Activated CD8-positive, alpha-beta memory T cell treated with anti-CD3 and anti-CD28 coated beads, Interleukin-2, amount 50 U/mL, for 1 hour (primary cell): ENCODE measurements at regions not wholly inside any gene's neighbourhood (a gene's known extent, or its start where the extent isn't known, plus 50 kb on each side); places are given as distances from the start of the nearest gene placed in this dataset.

Source experiments
- DNase-seq: peaks from one replicate; pipeline ENCODE4 v3.0.0-alpha.2; 2020; ENCODE audit errors: extremely low read depth

DNA sequence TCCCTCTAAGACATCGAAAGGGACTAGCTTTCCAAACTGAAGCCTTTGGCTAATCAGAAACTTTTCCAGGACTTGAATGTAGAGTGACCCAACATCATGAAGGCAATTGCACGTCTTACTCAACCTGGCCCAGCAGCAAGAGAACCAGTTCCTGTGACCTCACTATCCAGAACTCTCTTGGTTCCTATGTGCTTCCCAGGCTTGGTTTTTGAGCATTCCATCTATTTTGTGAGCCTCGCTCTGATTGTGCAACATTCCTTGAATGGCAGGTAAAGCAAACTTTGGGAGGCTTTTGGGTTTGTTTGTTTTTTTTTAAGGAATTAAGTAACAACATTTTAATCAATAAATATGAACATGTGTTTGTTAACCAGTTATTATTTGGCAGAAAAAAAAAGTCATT lies 183.6 kb upstream of the EGLN3 start:
- DNase-seq, result no peak

- DNase-seq, result no peak
Measured at GRCh38 chr14:34129927-34130552, 179.2 kb upstream of the EGLN3 start.

GRCh38 chr14:34128665-34129064 lies 177.8 kb upstream of the EGLN3 start:
- no peak for DNase-seq

- DNase-seq, result no peak
Measured at GRCh38 chr14:34126586-34126985, 175.7 kb upstream of the EGLN3 start.

- no peak for DNase-seq
Measured at GRCh38 chr14:34124585-34124984, 173.7 kb upstream of the EGLN3 start.

GRCh38 chr14:34122650-34123049 lies 171.8 kb upstream of the EGLN3 start:
- no peak for DNase-seq

DNA sequence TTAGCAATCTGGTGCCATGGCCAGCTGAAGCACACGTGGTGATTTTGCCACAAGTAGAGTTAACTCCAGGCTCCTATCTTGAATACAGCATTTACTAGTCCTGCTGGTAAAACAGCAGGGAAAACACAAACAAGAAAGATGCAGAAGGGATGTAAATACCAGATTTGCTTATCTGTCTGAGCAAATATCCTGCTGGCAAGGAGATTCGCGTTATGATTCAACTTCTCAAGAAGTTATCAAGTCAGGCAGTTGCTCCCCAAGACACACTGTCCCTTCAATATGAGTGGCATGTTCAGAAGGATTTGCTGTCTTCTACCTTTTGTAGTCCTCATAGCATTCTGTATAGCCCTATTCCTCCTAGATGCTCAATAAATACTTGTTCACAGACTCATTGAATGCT lies 171.2 kb upstream of the EGLN3 start:
- no peak for DNase-seq

DNA sequence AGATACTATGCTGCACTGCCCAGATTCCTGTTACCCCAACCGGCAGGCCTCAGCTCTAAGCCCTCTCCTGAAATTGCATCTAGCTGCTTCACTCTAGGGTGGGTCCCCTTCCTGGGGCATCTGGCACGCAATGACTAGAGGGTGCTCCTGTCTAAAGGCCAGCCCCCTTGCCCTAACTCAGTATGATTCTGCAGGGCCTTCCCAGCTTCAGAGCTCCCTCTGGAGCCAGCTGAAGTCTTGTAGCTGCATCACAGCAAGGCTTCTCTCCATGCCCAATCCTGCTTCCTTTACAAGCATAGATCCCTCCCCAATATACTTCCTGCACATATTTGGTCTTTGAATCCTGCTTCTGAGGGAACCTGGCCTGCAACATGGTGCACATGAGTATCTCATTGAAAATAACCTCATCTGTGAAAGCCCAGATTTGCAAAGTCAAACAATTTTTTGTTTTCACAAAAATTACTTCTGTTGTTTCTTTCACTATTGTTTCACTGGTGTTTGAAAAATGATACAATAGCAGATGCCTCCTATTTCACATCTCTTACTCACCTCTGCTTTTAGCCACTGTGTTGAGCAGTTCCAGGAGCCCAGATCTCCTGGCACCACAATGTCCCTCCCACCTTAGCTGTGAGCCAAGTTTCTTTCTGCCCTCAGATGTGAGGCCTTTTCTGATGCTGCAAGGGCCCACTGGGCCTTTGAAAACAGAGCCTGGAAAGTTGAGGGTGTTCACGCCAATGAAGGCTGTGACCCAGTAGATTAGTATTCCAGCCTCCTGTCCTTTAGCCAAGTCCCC lies 169.5 kb upstream of the EGLN3 start:
- DNase-seq, result no peak

DNA sequence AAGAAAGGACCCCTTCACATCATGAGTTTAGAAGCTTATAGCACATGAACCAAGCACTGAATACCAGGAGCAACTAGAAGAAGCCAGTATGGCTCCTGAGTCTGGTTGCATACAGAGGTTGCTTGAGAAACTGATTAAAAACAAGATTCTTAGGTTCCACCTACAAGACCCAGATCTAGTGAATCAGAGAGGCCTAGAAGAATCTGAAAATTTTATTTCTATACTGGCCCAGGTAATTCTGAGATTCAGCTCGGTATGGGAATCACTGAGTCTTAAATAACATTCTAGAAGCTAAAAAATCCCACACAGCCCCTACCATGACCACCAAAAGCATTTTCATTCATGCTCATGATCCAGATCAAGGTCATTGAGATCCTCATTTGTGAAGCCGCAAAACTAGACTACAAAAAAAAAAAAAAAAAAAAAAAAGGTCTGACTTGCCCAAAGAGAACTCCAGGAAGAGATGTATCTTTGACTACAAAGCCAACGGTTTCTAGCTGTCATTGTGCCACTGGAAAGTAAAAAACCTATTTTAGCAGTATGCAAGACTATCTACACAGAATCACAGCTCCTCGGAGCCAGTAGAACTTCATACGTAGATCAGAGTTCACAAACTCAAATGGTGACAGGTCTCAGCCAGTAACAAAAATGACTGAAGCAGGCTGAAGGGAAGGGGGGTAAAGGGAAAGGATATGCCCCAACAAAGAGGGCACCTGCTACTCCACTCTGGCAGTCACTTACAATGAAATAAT lies 168.4 kb upstream of the EGLN3 start:
- DNase-seq, result no peak

GRCh38 chr14:34113991-34114390 lies 163.1 kb upstream of the EGLN3 start:
- no peak for DNase-seq

GRCh38 chr14:34113005-34113511 lies 162.2 kb upstream of the EGLN3 start:
- no peak for DNase-seq

DNA sequence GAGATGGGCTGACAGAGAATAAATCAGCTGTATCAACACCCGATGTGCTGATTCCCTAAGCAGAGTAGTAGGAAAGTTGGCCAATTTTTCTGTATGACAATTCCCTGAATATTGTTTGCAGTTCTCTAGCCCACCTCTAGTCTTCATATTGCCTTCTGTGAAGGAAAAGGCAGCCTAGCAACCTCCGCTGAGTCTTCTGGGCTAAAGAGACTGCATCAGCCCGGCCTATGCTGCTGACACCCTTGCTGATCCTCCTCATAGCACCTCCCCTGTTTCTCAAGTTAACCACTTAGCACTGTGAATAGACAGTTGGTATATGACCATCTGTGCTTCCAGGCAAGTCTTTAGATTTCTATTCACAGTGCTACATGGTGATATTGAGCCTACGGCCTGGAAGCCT lies 161.1 kb upstream of the EGLN3 start:
- DNase-seq, result no peak

GRCh38 chr14:34111505-34111904 lies 160.6 kb upstream of the EGLN3 start:
- DNase-seq, result no peak

- no peak for DNase-seq
Measured at GRCh38 chr14:34110531-34110930, 159.7 kb upstream of the EGLN3 start.

DNA sequence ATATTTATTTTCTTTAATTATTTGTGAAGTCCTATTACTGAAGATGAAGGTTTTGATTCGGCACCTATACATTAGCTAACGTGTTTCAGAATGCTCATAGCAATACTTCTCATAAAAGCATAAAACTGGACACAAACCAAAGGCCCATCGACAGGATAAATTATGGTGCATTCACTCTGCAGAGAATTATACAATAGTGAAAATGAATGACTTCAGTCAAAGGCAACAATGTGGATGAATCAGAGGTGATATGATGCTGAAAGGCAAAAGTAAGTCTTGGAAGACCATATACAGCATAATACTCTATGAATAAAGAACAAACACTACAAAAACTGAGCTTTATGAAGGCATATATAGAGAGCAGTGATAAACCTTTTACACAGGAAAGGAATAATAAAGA lies 156.6 kb upstream of the EGLN3 start:
- no peak for DNase-seq

- DNase-seq, result no peak
Measured at GRCh38 chr14:34106310-34106709, 155.4 kb upstream of the EGLN3 start.

DNA sequence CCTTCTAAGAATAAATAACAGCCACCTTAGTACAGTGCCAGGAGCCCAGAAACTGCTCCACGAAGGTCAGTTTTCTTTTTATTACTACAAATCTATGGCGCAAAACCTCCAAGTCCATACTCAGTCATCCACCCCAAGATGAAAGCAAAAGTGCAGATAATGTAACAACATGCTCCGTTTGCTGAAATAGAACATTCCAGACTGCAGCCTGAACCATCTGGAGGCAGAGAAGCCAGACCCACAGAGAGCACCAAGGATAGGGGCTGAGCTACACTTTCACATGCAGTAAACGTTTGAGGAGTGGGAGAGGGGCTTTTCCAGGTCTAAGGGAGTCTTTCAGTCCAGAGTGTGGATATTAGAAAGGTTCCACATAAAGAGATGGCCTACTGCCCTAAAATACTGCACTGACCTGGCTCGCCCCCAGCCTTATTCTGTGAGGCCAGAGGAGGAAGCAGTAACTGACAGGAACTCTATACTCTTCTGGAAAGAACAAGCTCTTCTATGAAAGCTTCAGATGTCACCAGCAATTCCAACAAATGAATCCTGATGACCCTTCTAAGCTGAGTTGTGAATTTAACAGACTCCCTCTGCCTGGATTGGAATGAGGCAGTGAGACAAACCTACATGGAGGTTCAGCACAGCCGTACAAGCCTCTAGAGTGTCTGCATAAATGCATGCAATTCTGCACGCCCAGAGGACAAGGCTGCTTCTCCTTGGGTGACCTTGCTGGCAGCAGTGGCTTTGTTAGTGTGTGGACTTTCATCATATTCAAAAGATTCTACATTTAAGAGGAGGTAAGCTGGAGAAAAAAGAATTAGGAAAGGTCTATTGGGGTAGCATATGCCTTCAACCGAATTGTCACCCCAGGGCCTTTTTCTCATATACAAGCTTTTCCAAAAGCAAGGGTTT lies 153.9 kb upstream of the EGLN3 start:
- no peak for DNase-seq

DNA sequence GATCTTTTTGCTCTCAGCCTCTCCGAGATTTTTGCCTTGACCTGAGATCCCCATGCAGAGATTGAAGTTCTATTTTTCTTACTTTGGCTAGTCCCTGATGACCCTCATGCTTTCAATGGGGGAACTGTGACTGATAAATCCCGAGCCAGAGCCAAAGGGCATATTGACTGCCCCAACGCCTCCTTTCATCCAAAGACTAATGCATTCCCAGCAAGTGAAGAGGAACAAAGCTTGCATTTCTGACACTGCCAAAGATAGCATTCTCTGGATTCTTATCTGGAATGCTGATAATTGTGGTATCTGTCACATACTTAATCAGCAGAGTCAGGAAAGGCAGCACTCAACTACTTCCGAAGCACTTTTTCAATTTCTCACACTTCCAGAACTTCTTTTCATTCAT lies 152.3 kb upstream of the EGLN3 start:
- DNase-seq, result no peak

- DNase-seq, result no peak
Measured at GRCh38 chr14:34099635-34100034, 148.8 kb upstream of the EGLN3 start.

DNA sequence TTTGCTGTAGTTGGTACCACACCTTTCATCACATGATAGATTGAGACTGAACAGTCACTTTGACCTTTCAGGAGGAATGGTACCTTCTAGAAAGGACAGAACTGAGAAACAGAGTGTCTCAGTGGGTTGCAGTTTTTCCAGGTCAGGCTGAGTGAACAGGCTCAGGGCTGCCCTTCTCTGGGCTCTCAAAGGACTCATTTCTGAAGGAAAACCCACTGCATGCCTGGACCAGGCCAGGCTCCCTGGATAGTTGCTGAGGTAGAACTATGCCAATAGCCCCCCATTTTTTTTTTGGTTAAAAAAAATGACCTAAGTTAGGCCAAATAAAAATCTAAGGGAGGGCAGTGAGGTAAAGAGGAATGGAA lies 148.1 kb upstream of the EGLN3 start:
- no peak for DNase-seq

- no peak for DNase-seq
Measured at GRCh38 chr14:34098045-34098984, 147.4 kb upstream of the EGLN3 start.
